ENCODE measurements at regions not wholly inside any gene's neighbourhood (a gene's known extent, or its start where the extent isn't known, plus 50 kb on each side); places are given as distances from the start of the nearest gene placed in this dataset.

- Mint-ChIP-seq H3K36me3 (ENCODE audit: low read depth) (no peaks in the 10 kb centered on the region), H3K27me3 (ENCODE audit: low read depth) (no peaks in the 10 kb centered on the region), H3K4me1 (no peaks in the 10 kb centered on the region), H3K9me3 (no peaks in the 10 kb centered on the region), H3K27ac (ENCODE audit: unreplicated experiment) (no peak overlapping the region), H3K4me3 (no peak overlapping the region)
- TF ChIP-seq CTCF (conservative IDR thresholded peaks at IDR 0.05), result no peak
- DNase-seq (ENCODE audit: low read depth, low spot score), result no peak
Measured at GRCh38 chr5:112068593-112068992, 311.6 kb upstream of the NREP start.

GRCh38 chr5:112065781-112066180 lies 308.8 kb upstream of the NREP start:
- Mint-ChIP-seq H3K4me1 (no peaks in the 10 kb centered on the region), H3K27me3 (ENCODE audit: low read depth) (no peaks in the 10 kb centered on the region), H3K9me3 (no peaks in the 10 kb centered on the region), H3K4me3 (no peak overlapping the region), H3K27ac (ENCODE audit: unreplicated experiment) (no peak overlapping the region), H3K36me3 (ENCODE audit: low read depth) (no peaks in the 10 kb centered on the region)
- TF ChIP-seq CTCF (conservative IDR thresholded peaks at IDR 0.05), result no peak
- DNase-seq (ENCODE audit: low read depth, low spot score), result no peak

GRCh38 chr5:112064956-112065355 lies 308.0 kb upstream of the NREP start:
- H3K36me3 Mint-ChIP-seq (ENCODE audit: low read depth), result no peaks in the 10 kb centered on the region
- no peaks in the 10 kb centered on the region for H3K4me1 Mint-ChIP-seq
- no peak overlapping the region for H3K4me3 Mint-ChIP-seq

GRCh38 chr5:112064271-112064701 lies 307.3 kb upstream of the NREP start:
- H3K9me3 Mint-ChIP-seq, result no peaks in the 10 kb centered on the region
- H3K27ac Mint-ChIP-seq (ENCODE audit: unreplicated experiment), result no peak overlapping the region

More at GRCh38 chr5:112064956-112065355, 308.0 kb upstream of the NREP start:
- Mint-ChIP-seq H3K9me3 (no peaks in the 10 kb centered on the region), H3K27ac (ENCODE audit: unreplicated experiment) (no peak overlapping the region), H3K27me3 (ENCODE audit: low read depth) (no peaks in the 10 kb centered on the region)
- DNase-seq (ENCODE audit: low read depth, low spot score), result no peak
- TF ChIP-seq CTCF (conservative IDR thresholded peaks at IDR 0.05), result no peak

GRCh38 chr5:112063856-112064255 lies 306.9 kb upstream of the NREP start:
- DNase-seq (ENCODE audit: low read depth, low spot score), result no peak

More at GRCh38 chr5:112064271-112064701, 307.3 kb upstream of the NREP start:
- Mint-ChIP-seq H3K4me3 (no peak overlapping the region), H3K4me1 (no peaks in the 10 kb centered on the region), H3K36me3 (ENCODE audit: low read depth) (no peaks in the 10 kb centered on the region), H3K27me3 (ENCODE audit: low read depth) (no peaks in the 10 kb centered on the region)
- no peak for DNase-seq (ENCODE audit: low read depth, low spot score)
- no peak for TF ChIP-seq CTCF (conservative IDR thresholded peaks at IDR 0.05)

More at GRCh38 chr5:112063856-112064255, 306.9 kb upstream of the NREP start:
- TF ChIP-seq CTCF (conservative IDR thresholded peaks at IDR 0.05), result no peak
- Mint-ChIP-seq H3K36me3 (ENCODE audit: low read depth) (no peaks in the 10 kb centered on the region), H3K4me1 (no peaks in the 10 kb centered on the region), H3K9me3 (no peaks in the 10 kb centered on the region), H3K4me3 (no peak overlapping the region), H3K27ac (ENCODE audit: unreplicated experiment) (no peak overlapping the region), H3K27me3 (ENCODE audit: low read depth) (no peaks in the 10 kb centered on the region)
